ENCODE measurements at regions not wholly inside any gene's neighbourhood (a gene's known extent, or its start where the extent isn't known, plus 50 kb on each side); places are given as distances from the start of the nearest gene placed in this dataset.

- DNase-seq (no peak), ATAC-seq (no peak), FAIRE-seq (no peak)
- intact Hi-C loops (cut with DNase I) = no loop called here
- Histone ChIP-seq H3K36me3 (no peaks in the 10 kb centered on the region), H3K4me1 (no peaks in the 10 kb centered on the region), H3K27me3 (no peaks in the 10 kb centered on the region), H3K4me3 (no peak overlapping the region), H3K9me3 (no peaks in the 10 kb centered on the region), H3K27ac (no peak overlapping the region)
- WGBS, 2 donors = 64 to 82% methylated on average over 1 of the region's 1 CpG
- TF ChIP-seq CTCF (IDR thresholded peaks at IDR 0.05) = no peak
Observed at GRCh38 chr15:70541511-70541910, 221.8 kb downstream of the UACA start.

DNA sequence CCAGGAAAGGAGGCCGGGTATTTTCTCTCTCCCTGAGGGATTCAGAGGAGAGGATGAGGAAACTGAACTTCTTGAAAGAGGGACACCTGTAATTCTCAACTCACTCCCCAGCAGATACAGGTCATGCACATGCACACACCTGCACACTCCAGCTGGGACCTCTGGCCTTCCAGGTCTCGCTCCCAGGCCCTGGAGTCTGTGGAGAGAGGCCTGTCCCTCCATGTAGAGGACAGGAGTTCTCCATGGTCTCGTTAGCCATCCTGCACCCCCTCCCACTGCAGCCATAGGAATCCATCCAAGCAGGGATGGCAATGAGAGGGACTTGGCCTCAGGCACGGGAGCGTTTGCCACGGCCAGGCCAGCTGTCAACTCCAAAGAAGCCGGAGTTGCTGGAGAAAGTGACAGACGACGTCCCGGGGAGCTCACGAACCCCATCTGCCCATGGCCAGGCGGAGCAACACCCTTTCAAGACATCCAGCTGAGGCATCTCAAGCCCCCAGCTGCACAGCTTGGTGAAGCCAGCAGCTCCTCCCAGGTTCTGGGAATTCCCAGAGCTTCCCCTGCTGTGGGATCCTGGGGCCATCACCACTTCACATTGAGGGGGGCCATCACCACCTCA is 223.3 kb downstream of the UACA start:
- Histone ChIP-seq H3K36me3 (no peaks in the 10 kb centered on the region), H3K4me1 (no peaks in the 10 kb centered on the region), H3K27me3 (no peaks in the 10 kb centered on the region), H3K27ac (no peak overlapping the region), H3K4me3 (no peak overlapping the region), H3K9me3 (no peaks in the 10 kb centered on the region)
- intact Hi-C loops (cut with DNase I) = no loop called here
- no peak for DNase-seq
- ATAC-seq = no peak
- WGBS, 2 donors = 48 to 57% methylated on average over 12 of the region's 12 CpGs
- FAIRE-seq = no peak
- no peak for TF ChIP-seq CTCF (IDR thresholded peaks at IDR 0.05)

GRCh38 chr15:70539409-70539808 is 223.9 kb downstream of the UACA start:
- no peak for TF ChIP-seq CTCF (IDR thresholded peaks at IDR 0.05)
- ATAC-seq (no peak), DNase-seq (no peak), FAIRE-seq (no peak)
- no peaks in the 10 kb centered on the region for H3K36me3 ChIP-seq
- no peaks in the 10 kb centered on the region for H3K27me3 ChIP-seq
- H3K27ac ChIP-seq = no peak overlapping the region
- no peaks in the 10 kb centered on the region for H3K4me1 ChIP-seq
- H3K9me3 ChIP-seq = no peaks in the 10 kb centered on the region
- no peak overlapping the region for H3K4me3 ChIP-seq
- intact Hi-C loops (cut with DNase I) = no loop called here
- WGBS, 2 donors = 54 to 56% methylated on average over 5 of the region's 5 CpGs

- no peak for FAIRE-seq
Observed at GRCh38 chr15:70538278-70538677, 225.1 kb downstream of the UACA start.

More at GRCh38 chr15:70538278-70538677, 225.1 kb downstream of the UACA start:
- H3K36me3 ChIP-seq = no peaks in the 10 kb centered on the region
- no peaks in the 10 kb centered on the region for H3K4me1 ChIP-seq
- H3K9me3 ChIP-seq = no peaks in the 10 kb centered on the region
- no peak for DNase-seq
- no peak overlapping the region for H3K27ac ChIP-seq
- ATAC-seq = no peak
- H3K4me3 ChIP-seq = no peak overlapping the region
- intact Hi-C loops (cut with DNase I) = no loop called here
- H3K27me3 ChIP-seq = no peaks in the 10 kb centered on the region
- TF ChIP-seq CTCF (IDR thresholded peaks at IDR 0.05) = no peak
